ENCODE measurements at regions not wholly inside any gene's neighbourhood (a gene's known extent, or its start where the extent isn't known, plus 50 kb on each side); places are given as distances from the start of the nearest gene placed in this dataset.

DNA sequence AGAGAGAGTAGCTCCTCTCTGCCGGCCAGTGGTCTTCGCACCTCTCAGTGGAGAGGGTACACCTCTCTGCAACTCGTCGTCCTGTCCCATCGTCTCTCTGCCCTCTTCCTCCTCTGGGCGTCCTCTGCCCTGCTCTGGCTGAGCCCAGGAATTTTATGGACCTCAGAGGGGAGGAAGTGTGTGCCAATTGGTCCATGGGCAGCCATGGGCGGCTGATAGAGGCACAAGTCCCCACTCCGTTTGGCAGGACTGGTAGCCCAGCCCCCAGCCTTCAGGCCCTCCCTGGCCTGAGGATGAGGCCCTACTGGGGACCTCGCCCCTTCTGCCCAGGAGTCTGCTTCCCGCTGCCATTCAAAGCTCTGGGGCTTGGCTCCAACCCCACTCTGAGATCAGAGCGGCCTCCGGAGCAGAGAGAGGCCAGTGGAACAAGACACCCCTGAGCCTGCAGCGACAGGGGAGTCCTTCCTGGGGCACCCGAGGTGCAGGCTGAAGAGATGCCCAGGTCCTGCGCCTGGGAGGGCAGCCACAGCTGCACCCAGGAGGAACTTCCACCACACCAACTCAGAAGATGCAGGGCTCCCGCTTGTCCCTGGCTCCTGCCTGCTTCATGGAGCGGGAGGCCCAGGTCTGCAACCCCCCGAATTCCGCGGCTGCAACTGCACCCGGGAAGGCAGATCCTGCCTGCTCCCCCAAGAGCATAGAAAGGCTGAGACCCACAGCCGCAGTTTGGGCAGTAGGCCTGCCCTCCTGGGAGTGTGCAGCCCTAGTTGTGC is 659.9 kb downstream of the KCNT2 start:
- SMC1A ChIA-PET (ENCODE audit: uncharacterized antibody, unreplicated experiment), result no interaction called here
- ATAC-seq, result no peak
- intact Hi-C loops (cut with micrococcal nuclease; ENCODE audit: unreplicated experiment) (no loop called here), in situ Hi-C loops (cut with MboI) (no loop called here)
- no peaks in the 10 kb centered on the region for H3K36me3 ChIP-seq (ENCODE audit: control insufficient read depth in 2 of 2, insufficient read depth in 2 of 2, low read length in 1 of 2)
- no peak for TF ChIP-seq NFYA (IDR thresholded peaks at IDR 0.05; ENCODE audit: borderline replicate concordance, low read depth, low read length)
- TF ChIP-seq CHD2 (IDR thresholded peaks at IDR 0.05; ENCODE audit: borderline replicate concordance, low read depth, low read length), result no peak
- no peak for TF ChIP-seq EZH2 (IDR thresholded peaks at IDR 0.05; ENCODE audit: borderline replicate concordance, control insufficient read depth, low read depth, low read length)
- TF ChIP-seq BRCA1 (IDR thresholded peaks at IDR 0.05; ENCODE audit: low read depth, low read length), result no peak
- no peak for TF ChIP-seq RAD51 (IDR thresholded peaks at IDR 0.05)
- no peak for TF ChIP-seq ZNF622 (IDR thresholded peaks at IDR 0.05)
- TF ChIP-seq MEF2B (IDR thresholded peaks at IDR 0.05; ENCODE audit: partially characterized antibody, poor library complexity, severe bottlenecking), result no peak
- TF ChIP-seq, protein P1, sequence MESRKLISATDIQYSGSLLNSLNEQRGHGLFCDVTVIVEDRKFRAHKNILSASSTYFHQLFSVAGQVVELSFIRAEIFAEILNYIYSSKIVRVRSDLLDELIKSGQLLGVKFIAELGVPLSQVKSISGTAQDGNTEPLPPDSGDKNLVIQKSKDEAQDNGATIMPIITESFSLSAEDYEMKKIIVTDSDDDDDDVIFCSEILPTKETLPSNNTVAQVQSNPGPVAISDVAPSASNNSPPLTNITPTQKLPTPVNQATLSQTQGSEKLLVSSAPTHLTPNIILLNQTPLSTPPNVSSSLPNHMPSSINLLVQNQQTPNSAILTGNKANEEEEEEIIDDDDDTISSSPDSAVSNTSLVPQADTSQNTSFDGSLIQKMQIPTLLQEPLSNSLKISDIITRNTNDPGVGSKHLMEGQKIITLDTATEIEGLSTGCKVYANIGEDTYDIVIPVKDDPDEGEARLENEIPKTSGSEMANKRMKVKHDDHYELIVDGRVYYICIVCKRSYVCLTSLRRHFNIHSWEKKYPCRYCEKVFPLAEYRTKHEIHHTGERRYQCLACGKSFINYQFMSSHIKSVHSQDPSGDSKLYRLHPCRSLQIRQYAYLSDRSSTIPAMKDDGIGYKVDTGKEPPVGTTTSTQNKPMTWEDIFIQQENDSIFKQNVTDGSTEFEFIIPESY (IDR thresholded peaks at IDR 0.05), result no peak
- TF ChIP-seq, protein P2, sequence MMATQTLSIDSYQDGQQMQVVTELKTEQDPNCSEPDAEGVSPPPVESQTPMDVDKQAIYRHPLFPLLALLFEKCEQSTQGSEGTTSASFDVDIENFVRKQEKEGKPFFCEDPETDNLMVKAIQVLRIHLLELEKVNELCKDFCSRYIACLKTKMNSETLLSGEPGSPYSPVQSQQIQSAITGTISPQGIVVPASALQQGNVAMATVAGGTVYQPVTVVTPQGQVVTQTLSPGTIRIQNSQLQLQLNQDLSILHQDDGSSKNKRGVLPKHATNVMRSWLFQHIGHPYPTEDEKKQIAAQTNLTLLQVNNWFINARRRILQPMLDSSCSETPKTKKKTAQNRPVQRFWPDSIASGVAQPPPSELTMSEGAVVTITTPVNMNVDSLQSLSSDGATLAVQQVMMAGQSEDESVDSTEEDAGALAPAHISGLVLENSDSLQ (IDR thresholded peaks at IDR 0.05), result no peak
- no peak for TF ChIP-seq CREM (IDR thresholded peaks at IDR 0.05; ENCODE audit: low read depth)
- TF ChIP-seq BHLHE40 (IDR thresholded peaks at IDR 0.05; ENCODE audit: borderline replicate concordance in 1 of 2, low read depth in 2 of 2, low read length in 1 of 2), result no peak
- no peak for TF ChIP-seq HDAC6 (IDR thresholded peaks at IDR 0.05; ENCODE audit: unreplicated experiment)
- TF ChIP-seq MTA2 (IDR thresholded peaks at IDR 0.05; ENCODE audit: low read depth), result no peak
- no peak for TF ChIP-seq SIN3A (IDR thresholded peaks at IDR 0.05; ENCODE audit: low read depth, low read length)
- no peak for TF ChIP-seq SP1 (IDR thresholded peaks at IDR 0.05; ENCODE audit: low read depth, low read length)
- no peak for TF ChIP-seq GABPA (IDR thresholded peaks at IDR 0.05; ENCODE audit: low read depth)
- H3K4me2 ChIP-seq (ENCODE audit: control insufficient read depth, insufficient read depth), result no peak overlapping the region
- no peak overlapping the region for H2AFZ ChIP-seq (ENCODE audit: control insufficient read depth, low read depth, low read length)
- RAD21 ChIA-PET (ENCODE audit: unreplicated experiment), result no interaction called here
- CTCF ChIA-PET, result no interaction called here
- no peak overlapping the region for H3K4me3 ChIP-seq
- BruUV-seq (replicated peaks), result no TSS peak
- no peaks in the 10 kb centered on the region for H4K20me1 ChIP-seq (ENCODE audit: control insufficient read depth, insufficient read depth)
- H3K9me3 ChIP-seq (replicated peaks; ENCODE audit: control insufficient read depth, insufficient read depth, low read length), result no peaks in the 10 kb centered on the region
- 32% methylated on average over 20 of the region's 22 CpGs for WGBS (ENCODE audit: insufficient coverage, insufficient replicate concordance, low lambda C conversion rate, missing lambda C conversion rate)
- no peak overlapping the region for H3K9ac ChIP-seq (ENCODE audit: control insufficient read depth, insufficient read depth, low read length)
- no peak overlapping the region for H3K27ac ChIP-seq (ENCODE audit: control insufficient read depth, insufficient read depth)
- no peaks in the 10 kb centered on the region for H3K79me2 ChIP-seq (ENCODE audit: control insufficient read depth, insufficient read depth, low read length)
- no peaks in the 10 kb centered on the region for H3K4me1 ChIP-seq (ENCODE audit: control insufficient read depth, insufficient read depth, low read length)
- POLR2A ChIA-PET, result no interaction called here
- FAIRE-seq, result no peak
- H3K27me3 ChIP-seq (replicated peaks in 1 of 2; ENCODE audit: control insufficient read depth in 2 of 2, insufficient read depth in 2 of 2, low read length in 1 of 2), result no peaks in the 10 kb centered on the region; a peak in 1 of 4 replicates
- no peak for DNase-seq (ENCODE audit: low read depth, low spot score)
